Astrocyte of the spinal cord (primary cell): ENCODE measurements at regions not wholly inside any gene's neighbourhood (a gene's known extent, or its start where the extent isn't known, plus 50 kb on each side); places are given as distances from the start of the nearest gene placed in this dataset.
"Not testable (repeated sequence)": the region's sequence is repeated elsewhere in the genome, so short reads cannot be mapped to it uniquely, and the experiment has no call there.

Experiments used
- DNase-seq: peaks from one replicate; pipeline ENCODE4 v3.0.0; 2011; ENCODE audit warnings: low read depth, low spot score
- H3K4me3 ChIP-seq: 2 replicates; pipeline ENCODE4 v1.5.1; 2011; ENCODE audit warnings: low read depth, mild to moderate bottlenecking, low read length, moderate library complexity
- CTCF ChIP-seq: IDR thresholded peaks from 2 replicates; pipeline ENCODE4 v1.5.1; 2012; ENCODE audit warnings: low read depth, mild to moderate bottlenecking, low read length, inconsistent platforms
- in situ Hi-C: cut with HindIII; loops from 2 replicates; pipeline ENCODE4 v1.10.0; 2017; ENCODE audit warnings: low sequenced_read_pairs

GRCh38 chr3:4063916-4064574 is 239.1 kb upstream of the SETMAR start:
- no peak overlapping the region for H3K4me3 ChIP-seq
- in situ Hi-C loops: no loop called here
- no peak for DNase-seq
- TF ChIP-seq CTCF: no peak

- no peak for TF ChIP-seq CTCF
- no peak for DNase-seq
- no peak overlapping the region for H3K4me3 ChIP-seq
- in situ Hi-C loops: no loop called here
Observed at GRCh38 chr3:4065085-4065484, 238.1 kb upstream of the SETMAR start.

- no peak for DNase-seq
- H3K4me3 ChIP-seq: no peak overlapping the region
- in situ Hi-C loops: no loop called here
- TF ChIP-seq CTCF: no peak
Observed at GRCh38 chr3:4065554-4065953, 237.6 kb upstream of the SETMAR start.

GRCh38 chr3:4067893-4068292 is 235.3 kb upstream of the SETMAR start:
- in situ Hi-C loops: no loop called here
- no peak for DNase-seq
- TF ChIP-seq CTCF: no peak
- no peak overlapping the region for H3K4me3 ChIP-seq

- no peak overlapping the region for H3K4me3 ChIP-seq
- in situ Hi-C loops: no loop called here
- DNase-seq: no peak
- no peak for TF ChIP-seq CTCF
Observed at GRCh38 chr3:4069796-4070195, 233.4 kb upstream of the SETMAR start.

GRCh38 chr3:4071481-4072184 is 231.5 kb upstream of the SETMAR start:
- no peak overlapping the region for H3K4me3 ChIP-seq
- DNase-seq: no peak
- in situ Hi-C loops: no loop called here
- no peak for TF ChIP-seq CTCF

GRCh38 chr3:4077278-4077677 is 225.9 kb upstream of the SETMAR start:
- in situ Hi-C loops, H3K4me3 ChIP-seq, DNase-seq: not testable (repeated sequence)
